ENCODE measurements at regions not wholly inside any gene's neighbourhood (a gene's known extent, or its start where the extent isn't known, plus 50 kb on each side); places are given as distances from the start of the nearest gene placed in this dataset.

GRCh38 chr7:26928703-26929347 lies 64.4 kb upstream of the SKAP2 start:
- WGBS = 76% methylated on average over 5 of the region's 5 CpGs
- no peaks in the 10 kb centered on the region for H3K36me3 ChIP-seq
- TF ChIP-seq CTCF (IDR thresholded peaks at IDR 0.05) = no peak
- TF ChIP-seq EP300 (IDR thresholded peaks at IDR 0.05) = no peak
- TF ChIP-seq POLR2A (IDR thresholded peaks at IDR 0.05; ENCODE audit: low read depth) = no peak
- TF ChIP-seq POLR2AphosphoS5 (IDR thresholded peaks at IDR 0.05) = no peak
- H3K9me3 ChIP-seq = no peaks in the 10 kb centered on the region
- DNase-seq (ENCODE audit: extremely low spot score) = no peak
- no peaks in the 10 kb centered on the region for H3K4me1 ChIP-seq
- H3K4me3 ChIP-seq = no peak overlapping the region
- intact Hi-C loops (cut with DNase I) = no loop called here
- H3K27me3 ChIP-seq = no peaks in the 10 kb centered on the region
- H3K27ac ChIP-seq (replicated peaks in 1 of 4) = no peak overlapping the region

- intact Hi-C loops (cut with DNase I) = no loop called here
These were observed 61.4 kb upstream of the SKAP2 start for GRCh38 chr7:26925768-26926167.

GRCh38 chr7:26924149-26924767 lies 59.9 kb upstream of the SKAP2 start:
- DNase-seq (ENCODE audit: extremely low spot score) = no peak
- H3K27ac ChIP-seq (replicated peaks in 1 of 4) = no peak overlapping the region
- intact Hi-C loops (cut with DNase I) = no loop called here
- H3K4me1 ChIP-seq = peaks cover 0 to 15% (median 3%) of the 10 kb centered on the region in 4 donors
- no peaks in the 10 kb centered on the region for H3K36me3 ChIP-seq
- TF ChIP-seq EP300 (IDR thresholded peaks at IDR 0.05) (no peak), POLR2AphosphoS5 (IDR thresholded peaks at IDR 0.05) (no peak), CTCF (IDR thresholded peaks at IDR 0.05) (no peak), POLR2A (IDR thresholded peaks at IDR 0.05; ENCODE audit: low read depth) (no peak)
- no peaks in the 10 kb centered on the region for H3K27me3 ChIP-seq
- no peak overlapping the region for H3K4me3 ChIP-seq
- H3K9me3 ChIP-seq = no peaks in the 10 kb centered on the region
- WGBS = 85% methylated on average over 2 of the region's 2 CpGs

More at GRCh38 chr7:26925768-26926167, 61.4 kb upstream of the SKAP2 start:
- Histone ChIP-seq H3K4me1 (peaks cover 0 to 2% (median 0%) of the 10 kb centered on the region in 4 donors), H3K9me3 (no peaks in the 10 kb centered on the region), H3K27ac (replicated peaks in 1 of 4) (no peak overlapping the region), H3K4me3 (no peak overlapping the region), H3K27me3 (no peaks in the 10 kb centered on the region), H3K36me3 (no peaks in the 10 kb centered on the region)
- WGBS = 71% methylated on average over 2 of the region's 2 CpGs
- no peak for DNase-seq (ENCODE audit: extremely low spot score)
- TF ChIP-seq POLR2A (IDR thresholded peaks at IDR 0.05; ENCODE audit: low read depth) = no peak
- TF ChIP-seq CTCF (IDR thresholded peaks at IDR 0.05) = no peak
- TF ChIP-seq EP300 (IDR thresholded peaks at IDR 0.05) = no peak
- no peak for TF ChIP-seq POLR2AphosphoS5 (IDR thresholded peaks at IDR 0.05)

- Histone ChIP-seq H3K4me1 (peaks cover 0 to 35% (median 5%) of the 10 kb centered on the region in 4 donors), H3K9me3 (no peaks in the 10 kb centered on the region), H3K36me3 (no peaks in the 10 kb centered on the region), H3K27ac (replicated peaks in 1 of 4) (no peak overlapping the region), H3K4me3 (no peak overlapping the region), H3K27me3 (no peaks in the 10 kb centered on the region)
- no peak for DNase-seq (ENCODE audit: extremely low spot score)
- 68% methylated on average over 2 of the region's 2 CpGs for WGBS
- no peak for TF ChIP-seq CTCF (IDR thresholded peaks at IDR 0.05)
- no peak for TF ChIP-seq POLR2AphosphoS5 (IDR thresholded peaks at IDR 0.05)
- no peak for TF ChIP-seq EP300 (IDR thresholded peaks at IDR 0.05)
- intact Hi-C loops (cut with DNase I) = no loop called here
These were observed 55.6 kb upstream of the SKAP2 start for GRCh38 chr7:26919906-26920493.
